Putamen (tissue), 1 donor: ENCODE measurements at regions not wholly inside any gene's neighbourhood (a gene's known extent, or its start where the extent isn't known, plus 50 kb on each side); places are given as distances from the start of the nearest gene placed in this dataset.

Experiments
- DNase-seq: peaks from one replicate; pipeline ENCODE4 v3.0.0-alpha.2; 2016; ENCODE audit warnings: low spot score

DNA sequence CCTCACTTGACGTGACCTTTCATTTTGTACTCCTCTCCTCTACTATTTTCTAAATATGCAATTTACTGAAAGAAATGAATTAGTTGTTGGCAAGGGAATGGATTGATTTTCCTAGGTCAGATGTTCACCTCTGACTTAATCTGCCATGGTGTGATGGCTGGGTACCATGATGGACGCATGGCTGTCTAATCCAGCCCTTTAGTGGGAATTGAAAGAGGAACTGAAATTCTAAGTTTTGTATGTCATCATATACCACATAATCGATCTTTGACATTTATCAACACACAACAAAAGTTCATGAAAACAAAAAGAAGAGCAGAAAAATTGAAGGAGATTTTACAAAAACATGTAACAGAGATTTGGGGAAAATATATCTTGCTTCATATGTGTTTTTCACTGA is 331.3 kb upstream of the SNX7 start:
- no peak for DNase-seq

DNA sequence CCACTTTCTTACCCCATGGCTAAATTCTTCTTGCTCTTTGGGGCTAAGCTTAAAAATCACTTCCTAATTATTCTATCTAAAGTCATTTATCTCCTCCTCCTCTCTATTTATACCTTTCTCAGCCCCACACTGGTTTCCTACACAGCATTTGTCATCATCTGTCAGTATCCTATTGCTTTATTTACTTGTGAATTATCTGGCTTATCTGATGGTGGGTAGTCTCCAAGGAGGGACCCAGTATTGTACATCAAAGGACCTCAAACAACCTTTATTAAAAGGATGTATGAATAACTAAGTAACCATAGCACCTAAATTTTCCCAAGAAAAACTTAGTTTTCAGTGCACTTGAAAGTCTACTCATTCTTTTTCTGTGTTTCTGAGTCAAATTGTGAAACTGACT is 332.7 kb upstream of the SNX7 start:
- no peak for DNase-seq

DNA sequence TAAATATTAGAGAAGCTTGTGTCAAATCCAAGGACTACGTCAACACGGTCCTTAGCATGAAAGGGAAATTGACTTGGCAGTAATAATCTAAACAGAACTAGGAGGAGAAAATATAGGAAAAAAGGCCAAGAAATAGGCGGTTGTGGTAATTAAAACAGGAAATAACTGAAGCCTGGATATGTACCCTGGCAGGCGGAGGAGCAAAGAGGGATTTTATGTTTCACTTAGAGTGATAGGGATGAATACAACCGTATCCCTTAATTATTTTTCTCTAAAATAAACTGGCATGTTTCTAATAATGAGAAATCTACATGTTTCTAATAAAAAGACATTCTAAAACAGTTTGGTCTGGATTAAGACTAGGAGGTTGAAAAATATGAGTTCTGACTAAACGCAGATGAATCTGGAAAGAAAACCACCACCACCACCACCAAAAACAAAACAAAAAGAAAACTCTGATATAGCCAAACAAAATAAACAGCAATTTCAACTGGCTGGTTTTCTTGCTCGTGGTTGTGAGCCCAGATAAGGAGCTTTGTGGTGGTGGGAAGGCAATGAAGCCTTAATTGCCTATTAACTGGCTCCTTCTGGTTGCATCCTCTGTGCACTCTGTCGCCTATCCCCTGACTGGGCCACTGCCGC is 334.2 kb upstream of the SNX7 start:
- DNase-seq, result no peak

DNA sequence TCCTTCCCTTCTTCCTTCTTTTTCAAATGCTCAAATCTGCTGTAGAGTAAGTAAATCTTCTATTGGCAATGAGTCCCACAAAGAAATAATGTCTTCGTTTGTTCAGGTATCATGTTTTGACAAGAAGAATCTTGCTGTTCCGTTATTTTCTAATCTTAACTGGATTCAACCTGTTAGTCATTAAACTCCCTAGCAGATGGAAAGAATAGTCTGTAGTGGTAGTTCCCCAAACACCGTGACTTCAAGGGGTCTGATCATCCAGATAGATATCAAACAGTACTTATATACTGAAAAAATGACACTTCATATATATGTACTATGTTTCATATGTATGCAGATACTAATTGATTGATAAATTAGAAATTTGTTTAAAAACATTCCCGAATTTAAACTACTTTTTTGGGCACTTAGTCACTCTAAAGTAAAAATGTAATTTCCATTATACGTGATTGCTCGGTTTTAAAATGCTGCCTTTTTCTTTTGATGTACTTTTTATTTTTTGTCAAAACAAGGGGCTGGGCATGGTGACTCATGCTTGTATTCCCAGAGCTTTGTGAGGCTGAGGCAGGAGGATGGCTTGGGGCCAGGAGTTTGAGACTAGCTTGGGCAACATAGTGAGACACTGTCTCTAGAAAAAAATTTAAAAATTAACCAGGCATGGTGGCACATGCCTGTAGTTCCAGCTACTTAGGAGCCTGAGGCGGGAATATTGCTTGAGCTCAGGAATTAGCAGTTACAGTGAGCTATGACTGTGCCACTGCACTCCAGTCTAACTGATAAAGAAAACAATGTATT is 335.7 kb upstream of the SNX7 start:
- no peak for DNase-seq

DNA sequence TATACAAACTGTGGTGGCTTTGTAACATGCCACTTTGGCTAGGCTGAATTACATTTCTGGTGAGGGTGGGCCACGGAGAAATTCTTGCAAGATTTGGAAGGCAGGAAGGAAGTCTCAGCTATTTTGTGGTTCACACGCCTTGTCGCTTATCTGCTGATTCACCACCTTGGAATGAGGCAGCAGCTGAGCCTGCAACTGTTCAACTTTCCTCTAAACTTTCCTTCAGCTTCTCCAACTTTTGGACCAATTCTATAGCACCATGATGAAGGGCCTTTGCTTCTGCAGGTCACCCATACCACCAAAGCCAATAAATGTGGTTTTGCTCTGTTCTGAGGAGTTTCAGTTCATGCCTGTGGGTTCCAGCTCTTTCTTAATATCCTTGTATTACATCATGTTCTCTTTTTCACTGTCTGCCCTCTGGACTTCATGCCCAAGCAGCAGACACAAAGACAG is 337.6 kb upstream of the SNX7 start:
- DNase-seq, result no peak

DNA sequence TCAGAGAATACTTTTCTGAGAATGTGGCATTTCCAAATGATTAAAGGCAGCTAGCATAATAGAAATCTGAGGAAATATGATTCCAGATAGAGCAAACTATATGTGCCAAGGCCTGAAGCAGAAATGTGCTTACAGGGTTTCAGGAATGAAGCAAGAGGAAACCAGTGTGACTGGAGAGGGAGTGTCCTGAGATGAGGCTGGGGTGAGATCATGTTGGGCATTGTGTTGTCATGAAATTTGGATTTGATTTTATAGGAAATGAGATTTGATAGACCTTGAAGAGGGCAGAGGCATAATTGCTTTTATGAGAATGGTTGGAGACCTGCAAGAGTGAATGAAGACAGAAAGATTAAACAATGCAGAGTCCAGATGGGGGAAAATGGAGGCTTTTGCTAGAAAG is 338.1 kb upstream of the SNX7 start:
- no peak for DNase-seq

DNA sequence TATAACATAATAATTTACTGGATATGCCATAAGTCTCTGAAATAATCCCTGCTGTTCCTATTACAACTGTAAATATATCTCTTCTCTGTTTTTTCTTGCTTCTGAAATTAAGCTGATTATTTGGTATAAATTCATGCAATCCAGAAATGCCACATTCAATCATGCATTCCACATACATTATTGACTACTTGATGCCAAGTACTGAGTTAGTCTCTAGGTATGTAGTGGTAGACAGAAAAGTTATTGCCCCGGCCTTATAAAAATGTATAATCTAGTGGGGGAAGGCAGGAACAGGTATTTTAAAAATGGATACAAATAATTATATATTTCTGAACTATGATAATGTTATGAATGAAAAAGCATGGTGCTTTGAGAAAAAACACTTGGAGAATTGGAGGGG is 338.6 kb upstream of the SNX7 start:
- no peak for DNase-seq

DNA sequence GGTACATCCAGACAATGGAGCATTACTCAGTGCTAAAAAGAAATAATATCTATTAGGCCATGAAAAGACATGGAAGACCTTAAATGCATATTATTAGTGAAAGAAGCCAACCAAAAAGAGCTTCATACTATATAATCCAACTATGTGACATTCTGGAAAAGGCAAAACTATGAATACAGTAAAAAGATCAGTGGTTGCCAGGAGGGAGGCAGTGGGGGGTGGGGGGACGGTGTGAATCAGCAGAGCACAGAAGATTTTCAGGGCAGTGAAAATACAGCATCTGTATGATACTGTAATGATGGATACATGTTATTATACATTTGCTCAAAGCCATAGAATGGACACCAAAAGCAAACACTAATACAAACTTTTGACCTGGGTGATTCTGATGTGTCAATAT is 339.4 kb upstream of the SNX7 start:
- no peak for DNase-seq

DNA sequence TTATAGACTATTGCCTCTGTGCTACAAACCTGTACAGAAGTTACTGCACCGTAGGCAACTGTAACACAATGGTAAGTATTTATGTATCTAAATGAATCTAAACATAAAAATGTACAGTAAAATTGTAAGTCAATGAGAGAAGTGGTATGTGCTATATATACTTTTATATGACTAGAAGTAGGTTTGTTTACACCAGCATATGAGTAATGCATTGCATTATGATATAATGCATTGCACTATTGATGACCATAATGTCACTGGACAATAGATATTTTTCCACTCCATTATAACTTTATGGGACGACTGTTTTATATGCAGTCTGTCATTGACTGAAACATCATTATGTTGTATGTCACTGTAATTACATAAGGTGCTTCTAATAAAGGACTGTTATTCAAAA is 340.3 kb upstream of the SNX7 start:
- no peak for DNase-seq

DNA sequence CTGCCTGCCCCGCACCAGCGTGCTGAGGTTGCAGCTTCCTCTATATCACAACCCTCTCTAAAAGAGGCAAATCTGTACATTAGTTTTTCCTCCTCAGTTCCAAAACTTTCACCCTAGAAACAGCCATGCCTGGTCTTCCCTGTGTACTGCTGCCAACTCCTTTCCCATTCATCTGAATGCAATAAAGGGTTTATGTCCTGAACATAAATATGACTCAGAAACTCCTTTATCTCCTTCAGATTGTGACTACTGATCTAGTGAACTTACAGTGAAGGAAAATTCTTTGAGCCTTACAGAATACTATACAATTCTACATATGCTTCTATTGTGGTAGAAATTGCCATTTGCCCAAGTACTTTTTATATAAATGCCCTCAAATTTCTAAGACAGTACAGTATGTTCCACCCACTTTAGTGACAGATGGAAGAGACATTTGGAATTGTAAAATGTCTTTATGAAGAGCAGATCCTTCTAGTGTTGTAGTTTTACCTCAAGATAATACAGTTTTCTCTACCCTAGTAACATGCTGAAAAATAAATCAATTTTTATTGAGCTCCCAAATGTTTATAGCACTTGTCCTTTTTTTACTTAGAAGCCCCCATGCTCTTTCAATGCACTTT is 345.1 kb upstream of the SNX7 start:
- DNase-seq, result no peak

DNA sequence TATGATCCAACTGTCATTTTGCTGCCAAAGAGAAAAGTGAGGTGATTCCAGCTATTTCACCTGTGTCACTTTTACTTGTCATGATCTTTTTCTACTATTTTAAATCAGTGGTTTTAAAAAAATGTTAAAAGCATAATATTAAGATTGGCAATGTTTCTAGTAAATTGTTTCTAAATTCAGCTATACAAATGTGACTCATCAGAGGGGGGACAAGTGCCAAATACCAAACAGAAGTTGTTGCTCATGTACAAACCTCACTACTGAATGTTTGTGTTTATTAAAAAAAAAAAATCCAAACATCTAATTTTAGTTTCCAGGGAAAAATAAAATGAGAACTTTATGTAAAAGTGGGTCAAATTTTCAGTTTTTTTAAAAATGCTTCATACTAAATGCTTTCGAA is 346.2 kb upstream of the SNX7 start:
- no peak for DNase-seq

DNA sequence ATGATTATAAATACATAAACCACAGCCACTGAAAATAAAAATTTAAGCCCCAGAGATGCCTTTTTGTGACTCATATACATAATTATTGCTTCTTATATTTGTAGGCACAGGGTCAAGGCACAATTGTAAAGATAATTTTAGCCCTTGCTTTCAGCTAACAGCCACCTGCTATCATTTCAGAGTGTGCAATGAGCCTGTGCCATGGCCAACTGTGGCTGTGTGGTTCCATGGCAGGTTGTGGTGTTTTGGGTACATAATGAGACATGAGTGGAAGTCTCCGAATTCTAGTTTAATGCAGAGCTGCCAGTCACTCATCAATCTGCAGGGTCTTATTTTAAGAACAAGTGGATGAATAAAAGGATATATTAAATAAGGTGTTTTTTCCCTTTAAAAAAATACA is 346.9 kb upstream of the SNX7 start:
- DNase-seq, result no peak

DNA sequence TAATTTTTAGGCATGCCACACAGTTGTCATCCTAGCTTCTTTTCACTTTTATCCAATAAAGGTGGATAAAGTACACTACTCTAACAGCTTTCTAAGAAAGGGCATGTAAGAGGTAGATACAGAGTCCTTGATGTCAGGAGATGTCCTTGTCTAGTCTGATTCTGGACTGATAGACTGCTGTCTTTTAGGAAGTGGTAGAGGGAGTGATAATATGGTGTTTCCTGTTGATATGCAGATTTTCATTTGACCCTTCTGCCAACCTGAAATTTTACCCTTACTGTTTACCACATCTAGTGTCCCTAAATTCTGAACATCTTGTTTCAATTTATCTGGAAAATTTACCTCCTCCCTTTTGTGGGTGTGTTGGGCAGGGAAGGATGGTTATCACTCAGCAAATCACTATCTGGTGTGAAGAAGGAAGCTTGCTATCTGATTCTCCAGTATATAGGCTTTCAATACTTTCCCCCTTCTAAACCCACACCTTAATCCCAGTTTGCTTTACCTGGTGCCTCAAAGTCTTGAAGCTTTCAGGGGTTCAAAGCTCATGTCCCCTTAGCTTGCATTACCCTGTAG is 354.9 kb upstream of the SNX7 start:
- no peak for DNase-seq

DNA sequence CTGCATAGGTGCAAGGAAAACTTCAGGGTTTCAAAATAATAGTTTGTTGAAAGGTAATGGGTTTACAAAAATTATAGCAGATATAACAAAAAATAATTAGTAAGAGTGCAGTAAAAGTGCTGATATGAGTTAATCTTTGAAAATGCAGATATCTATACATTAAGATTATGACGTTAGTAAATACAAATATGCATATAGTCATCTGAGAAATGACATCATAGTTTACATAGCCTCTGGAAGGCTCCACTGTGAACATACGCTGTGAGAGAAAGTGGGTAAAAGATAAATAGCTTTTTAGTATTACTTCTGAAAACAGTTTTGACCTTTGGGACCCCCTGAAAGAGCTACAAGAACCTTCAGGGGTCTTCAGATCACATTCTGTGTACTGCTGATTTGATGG is 356.2 kb upstream of the SNX7 start:
- DNase-seq, result no peak

DNA sequence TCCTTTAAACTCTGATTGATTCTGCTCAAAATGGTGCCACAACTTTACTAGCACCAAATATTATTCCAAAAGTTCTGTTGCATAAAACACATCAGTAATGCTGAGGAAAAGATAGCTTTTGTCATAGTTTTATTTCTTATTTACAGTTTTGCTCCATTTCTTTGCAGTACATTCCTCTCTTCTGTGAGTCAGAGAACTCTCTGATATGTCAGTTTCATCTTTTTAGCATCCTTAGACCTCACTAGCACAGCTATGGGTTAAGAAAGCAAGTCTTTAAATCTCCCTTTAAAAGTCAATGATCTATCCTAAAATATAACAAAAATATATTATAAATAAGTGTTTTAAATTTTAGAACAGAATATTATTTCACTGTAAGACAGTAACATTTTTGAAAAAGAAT is 356.6 kb upstream of the SNX7 start:
- no peak for DNase-seq

DNA sequence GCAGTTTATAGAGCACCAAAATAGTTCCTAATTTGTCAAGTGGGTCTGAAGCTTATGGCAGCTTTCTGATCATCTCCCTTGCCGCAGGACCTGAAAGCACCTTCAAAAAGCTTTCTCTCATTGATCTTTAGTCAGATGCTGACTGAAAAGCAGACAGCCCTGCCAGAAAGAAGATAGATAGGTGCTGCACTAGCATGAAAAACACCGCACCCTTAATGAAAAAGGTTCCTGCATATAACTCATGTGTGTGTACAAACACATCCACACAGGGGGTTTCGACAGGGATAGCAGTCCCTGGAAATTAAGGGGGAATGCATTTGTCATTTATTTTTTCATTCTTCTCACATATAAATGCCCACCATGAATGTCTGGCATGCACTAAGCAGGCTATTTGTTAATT is 361.7 kb upstream of the SNX7 start:
- no peak for DNase-seq

DNA sequence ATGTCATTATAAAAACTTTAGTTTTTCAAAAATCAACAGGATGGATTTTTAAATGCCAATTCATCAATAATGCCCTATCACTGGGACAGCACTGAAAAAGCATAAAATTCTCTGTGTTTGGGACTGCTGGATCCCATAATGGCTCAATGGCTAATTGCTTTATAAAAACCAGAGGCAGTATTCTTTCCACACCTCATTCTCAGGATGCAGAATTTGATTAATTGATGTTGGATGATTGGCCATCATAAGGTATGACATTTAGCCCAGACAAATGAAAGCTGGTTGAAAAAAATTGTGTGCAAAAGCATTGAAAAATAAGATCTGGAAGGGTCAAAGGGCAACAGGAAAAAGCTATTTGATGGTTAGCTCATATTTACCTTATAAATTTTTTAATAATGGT is 362.2 kb upstream of the SNX7 start:
- DNase-seq, result no peak

DNA sequence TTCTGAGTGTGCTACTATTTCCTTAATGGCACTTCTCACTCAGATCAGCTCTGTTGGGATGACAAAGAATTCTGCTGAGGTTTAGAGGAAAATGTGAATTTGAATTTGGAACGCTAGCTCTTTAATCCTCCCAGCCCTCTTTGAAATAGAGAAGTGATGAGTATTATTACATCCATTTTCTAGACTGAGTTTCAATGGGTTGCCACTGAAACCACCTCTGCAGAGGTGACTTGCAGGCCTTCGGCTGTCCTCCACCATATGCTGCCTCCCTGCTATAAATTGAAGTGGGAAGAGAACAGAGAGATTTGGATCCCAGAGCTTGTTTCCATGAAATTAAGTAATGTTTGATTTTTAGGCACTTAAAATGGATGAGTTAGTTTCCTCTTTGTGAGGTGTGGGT is 363.2 kb upstream of the SNX7 start:
- DNase-seq, result no peak

DNA sequence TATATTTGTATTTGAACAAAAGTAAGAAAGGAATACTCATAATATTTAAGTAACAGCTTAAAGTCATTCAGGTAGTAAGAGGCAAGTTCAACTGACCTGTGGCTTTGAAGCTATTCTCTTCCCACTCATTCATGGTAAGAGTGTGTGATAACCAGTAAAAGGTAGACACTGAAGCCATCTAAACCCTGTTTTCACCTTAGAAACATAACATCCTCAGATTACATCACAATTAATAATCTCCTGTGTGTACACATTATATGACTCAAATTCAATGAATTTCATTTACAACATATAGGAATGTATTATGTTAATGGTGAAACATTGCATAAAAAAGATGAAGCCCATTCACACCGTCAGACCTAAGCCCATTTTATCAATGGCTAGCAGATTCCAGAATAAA is 364.8 kb upstream of the SNX7 start:
- DNase-seq, result no peak

DNA sequence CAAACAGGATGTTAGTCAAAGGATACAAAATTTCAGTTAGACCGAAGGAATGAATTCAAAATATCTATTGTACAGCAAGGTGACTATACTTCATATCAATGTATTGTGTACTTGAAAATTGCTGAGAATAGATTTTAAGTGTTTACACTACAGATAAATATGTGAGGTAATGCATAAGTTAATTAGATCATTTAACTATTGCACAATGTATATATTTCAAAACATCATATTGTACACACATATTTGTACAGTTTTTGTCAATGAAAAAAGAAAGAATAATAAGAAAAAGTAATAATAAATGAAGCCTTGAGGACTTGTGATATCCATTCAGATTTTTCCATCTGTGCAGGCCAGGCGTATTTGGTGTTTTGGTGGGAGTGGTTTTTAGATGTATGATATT is 367.4 kb upstream of the SNX7 start:
- DNase-seq, result no peak

DNA sequence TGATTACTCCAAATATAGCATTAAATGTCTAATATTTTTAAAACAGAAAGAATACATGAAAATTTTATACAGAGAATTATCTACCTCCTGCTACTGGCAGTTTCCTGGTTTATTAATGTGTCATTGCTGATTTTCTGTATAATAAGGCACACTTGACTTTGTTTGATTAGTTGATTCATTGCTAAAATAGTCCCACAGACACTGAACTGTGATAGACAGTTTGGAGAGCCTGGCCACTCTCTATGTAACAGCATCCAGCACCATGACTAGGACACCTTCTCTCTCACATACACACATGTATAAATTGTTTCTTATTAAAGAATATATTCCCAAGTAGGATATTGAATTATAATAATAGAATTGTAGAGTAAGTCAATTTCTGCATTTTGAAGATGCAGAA is 368.5 kb upstream of the SNX7 start:
- no peak for DNase-seq

DNA sequence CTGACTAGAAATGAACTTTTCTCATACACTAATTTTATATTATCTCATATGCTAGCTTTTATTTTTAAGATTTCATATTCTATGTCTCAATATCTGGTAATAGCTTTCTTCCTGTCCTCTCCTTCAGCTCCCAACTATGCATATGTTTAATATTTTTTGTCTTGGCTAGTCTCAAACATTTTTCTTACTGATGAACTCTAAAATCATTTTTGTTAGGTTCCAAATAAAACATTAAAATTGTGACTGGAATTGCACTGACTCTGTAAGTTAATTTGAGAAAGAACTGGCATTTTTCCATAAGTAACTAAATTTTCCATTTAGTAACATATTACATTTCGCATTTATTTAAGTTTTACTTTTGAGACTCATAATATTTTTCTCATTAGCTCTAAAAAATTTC is 368.5 kb upstream of the DPYD start:
- DNase-seq, result no peak

DNA sequence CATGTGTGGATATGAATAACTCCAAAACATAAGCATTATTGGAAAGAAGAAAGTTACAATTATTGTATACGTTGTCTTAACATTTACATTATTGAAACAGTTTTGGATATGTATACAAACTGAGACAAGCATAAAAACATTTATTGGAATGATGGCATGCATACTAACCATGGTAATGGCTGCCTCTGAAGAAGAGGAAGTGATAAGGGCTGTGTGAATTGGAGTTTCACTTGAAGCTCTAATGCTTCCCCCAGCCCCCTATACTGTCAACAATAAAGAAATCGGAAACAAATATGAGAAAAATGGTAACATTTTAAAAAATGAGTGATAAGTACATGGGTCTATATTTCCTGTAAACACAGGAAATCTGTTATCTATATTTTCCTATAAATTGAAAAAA is 367.7 kb upstream of the DPYD start:
- DNase-seq, result no peak
